NCI-H2029 treated with DMSO at 0.1 percent for 48 hours (cell line): ENCODE measurements at regions not wholly inside any gene's neighbourhood (a gene's known extent, or its start where the extent isn't known, plus 50 kb on each side); places are given as distances from the start of the nearest gene placed in this dataset.
"Not testable (repeated sequence)": the region's sequence is repeated elsewhere in the genome, so short reads cannot be mapped to it uniquely, and the experiment has no call there.

Experiments
- DNase-seq: peaks from one replicate; lab custom pipeline; 2025; lab: John Stamatoyannopoulos, UW

GRCh38 chr4:114444211-114444610 is 154.4 kb upstream of the UGT8 start:
- DNase-seq, result no peak

- DNase-seq, result not testable (repeated sequence)
Measured at GRCh38 chr4:114447963-114448516, 150.6 kb upstream of the UGT8 start.

- no peak for DNase-seq
Measured at GRCh38 chr4:114458728-114459127, 139.9 kb upstream of the UGT8 start.

GRCh38 chr4:114464726-114465272 is 133.8 kb upstream of the UGT8 start:
- DNase-seq, result no peak

- no peak for DNase-seq
Measured at GRCh38 chr4:114465766-114466165, 132.8 kb upstream of the UGT8 start.

- no peak for DNase-seq
Measured at GRCh38 chr4:114466299-114466698, 132.3 kb upstream of the UGT8 start.

GRCh38 chr4:114472269-114473032 is 126.2 kb upstream of the UGT8 start:
- DNase-seq, result no peak

- no peak for DNase-seq
Measured at GRCh38 chr4:114474188-114474800, 124.3 kb upstream of the UGT8 start.

GRCh38 chr4:114476310-114476709 is 122.3 kb upstream of the UGT8 start:
- no peak for DNase-seq

GRCh38 chr4:114479595-114479994 is 119.0 kb upstream of the UGT8 start:
- DNase-seq, result no peak

GRCh38 chr4:114481856-114482255 is 116.8 kb upstream of the UGT8 start:
- DNase-seq, result no peak

GRCh38 chr4:114487101-114487500 is 111.5 kb upstream of the UGT8 start:
- DNase-seq, result no peak

- DNase-seq, result no peak
Measured at GRCh38 chr4:114488301-114488982, 110.2 kb upstream of the UGT8 start.

- no peak for DNase-seq
Measured at GRCh38 chr4:114494246-114494803, 104.3 kb upstream of the UGT8 start.

- no peak for DNase-seq
Measured at GRCh38 chr4:114495471-114495928, 103.1 kb upstream of the UGT8 start.

GRCh38 chr4:114497116-114497515 is 101.5 kb upstream of the UGT8 start:
- no peak for DNase-seq

GRCh38 chr4:114509340-114509739 is 89.3 kb upstream of the UGT8 start:
- DNase-seq, result no peak

GRCh38 chr4:114512595-114513295 is 85.9 kb upstream of the UGT8 start:
- DNase-seq, result no peak

GRCh38 chr4:114519368-114519767 is 79.2 kb upstream of the UGT8 start:
- no peak for DNase-seq

GRCh38 chr4:114527170-114527569 is 71.4 kb upstream of the UGT8 start:
- DNase-seq, result no peak

GRCh38 chr4:114527637-114528036 is 71.0 kb upstream of the UGT8 start:
- DNase-seq, result no peak

- no peak for DNase-seq
Measured at GRCh38 chr4:114535725-114536124, 62.9 kb upstream of the UGT8 start.
